Testis (tissue), 2 donors: ENCODE measurements at regions not wholly inside any gene's neighbourhood (a gene's known extent, or its start where the extent isn't known, plus 50 kb on each side); places are given as distances from the start of the nearest gene placed in this dataset.

Experiments used
- CTCF ChIP-seq, 3 experiments: fragments of 450-650 bp in 2 of 3; fragments of 200-600 bp in 1 of 3; sonication (generic) in 1 of 3; IDR thresholded peaks; one replicate each; pipeline ENCODE4 v1.5.1; 2016 to 2019; ENCODE audit warnings: antibody characterized with exemption in 3 of 3, mild to moderate bottlenecking in 2 of 3, moderate library complexity in 1 of 3
- POLR2A ChIP-seq: fragments of 450-650 bp; IDR thresholded peaks from one replicate; pipeline ENCODE4 v1.6.1; 2017; ENCODE audit warnings: antibody characterized with exemption, mild to moderate bottlenecking, moderate library complexity

- TF ChIP-seq CTCF (IDR thresholded peaks at IDR 0.05) (no peak), POLR2A (no peak)
Measured at GRCh38 chr5:67305913-67306710, 109.5 kb upstream of the CD180 start.
